NCI-H226 (cell line): ENCODE measurements at regions not wholly inside any gene's neighbourhood (a gene's known extent, or its start where the extent isn't known, plus 50 kb on each side); places are given as distances from the start of the nearest gene placed in this dataset.
A peak's percentile ranks its signal among the peaks of the same experiment; 100 is the strongest.

Experiments used
- DNase-seq: peaks from one replicate; pipeline ENCODE4 v3.0.0-alpha.2; 2015

DNA sequence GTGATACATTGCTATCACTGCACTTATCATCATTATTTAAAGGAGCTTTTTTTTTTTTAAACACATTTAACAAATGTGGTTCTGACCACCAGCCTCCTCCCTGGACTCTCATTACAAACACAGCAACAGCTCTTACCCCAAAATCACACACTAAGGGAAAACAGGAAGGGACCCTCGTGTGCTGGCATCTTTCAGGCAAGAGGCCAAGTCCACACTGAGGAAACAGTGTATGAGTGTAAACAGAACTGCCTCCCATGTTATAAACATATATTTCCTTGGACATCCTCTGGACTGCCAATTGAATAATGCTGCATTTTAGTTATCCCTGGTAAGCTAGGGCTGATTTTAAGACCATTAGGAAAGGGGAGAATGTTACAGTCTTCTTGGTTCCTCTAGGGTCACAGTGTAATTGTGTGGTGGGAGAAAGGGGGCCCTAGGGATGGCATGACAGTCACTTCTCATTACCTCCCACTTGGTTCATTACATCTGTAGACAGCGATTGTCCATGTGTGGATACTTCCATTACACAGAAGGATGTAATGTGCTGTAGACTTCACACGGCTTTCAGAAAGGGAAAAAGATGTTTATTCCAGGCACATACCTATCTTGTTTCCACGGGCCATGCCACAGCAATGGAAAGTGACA lies 244.6 kb upstream of the TET2 start:
- no peak for DNase-seq

DNA sequence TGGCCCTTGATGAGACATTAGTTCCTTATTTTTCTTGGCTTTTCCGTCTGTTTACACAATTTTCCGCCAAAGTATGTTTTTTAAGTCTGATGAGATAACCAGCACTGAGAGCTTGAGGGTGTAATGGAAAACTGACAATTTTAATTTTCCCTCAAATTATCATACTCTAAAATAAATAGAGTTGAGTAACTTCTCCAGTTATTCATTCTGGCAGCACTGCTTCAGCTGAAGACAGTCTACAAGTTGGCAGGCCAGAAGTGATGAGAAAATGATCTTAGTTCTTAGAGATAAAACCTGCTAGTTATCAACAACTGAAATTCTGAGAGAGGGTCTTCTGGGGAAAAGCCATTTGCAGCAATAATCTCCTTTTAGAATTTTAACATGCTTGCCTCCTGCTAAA lies 241.6 kb upstream of the TET2 start:
- no peak for DNase-seq

DNA sequence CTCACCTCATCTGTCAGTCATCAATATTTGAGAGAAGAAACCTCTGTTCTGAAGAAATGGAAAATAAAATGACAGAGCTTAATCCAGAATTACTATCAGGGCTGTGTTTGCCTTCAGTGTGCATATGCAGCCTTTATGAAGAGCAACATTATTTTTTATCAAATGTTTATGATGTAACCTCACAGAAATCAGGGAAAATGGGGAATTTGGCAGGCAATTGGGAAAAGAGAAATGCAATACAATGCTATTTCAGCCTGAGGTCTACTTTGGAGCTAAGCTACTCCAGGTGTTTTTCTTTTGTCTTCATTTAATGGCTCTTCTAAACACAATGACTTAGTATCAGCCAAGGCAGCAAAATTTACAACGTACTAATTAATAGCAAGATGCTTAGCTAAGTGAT lies 241.1 kb upstream of the TET2 start:
- DNase-seq = no peak

DNA sequence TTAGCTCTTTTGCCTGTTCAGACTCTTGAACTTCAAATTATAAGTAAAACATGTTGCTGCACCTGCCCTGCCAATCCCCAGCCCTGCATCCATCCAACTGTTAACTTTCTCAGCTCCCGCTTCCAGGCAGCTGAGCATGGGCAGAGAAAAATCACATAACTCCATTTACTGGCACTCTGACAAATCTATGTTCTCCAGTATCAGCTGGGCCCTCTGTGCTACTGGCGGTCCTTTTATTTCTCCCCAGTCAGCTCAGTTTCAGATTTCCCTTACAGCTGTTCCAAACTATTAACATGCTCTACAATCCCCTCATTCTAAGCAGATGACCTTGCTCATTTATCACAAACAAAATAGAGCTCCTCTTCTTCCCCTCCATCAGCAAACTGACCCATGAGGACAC lies 240.4 kb upstream of the TET2 start:
- no peak for DNase-seq

DNA sequence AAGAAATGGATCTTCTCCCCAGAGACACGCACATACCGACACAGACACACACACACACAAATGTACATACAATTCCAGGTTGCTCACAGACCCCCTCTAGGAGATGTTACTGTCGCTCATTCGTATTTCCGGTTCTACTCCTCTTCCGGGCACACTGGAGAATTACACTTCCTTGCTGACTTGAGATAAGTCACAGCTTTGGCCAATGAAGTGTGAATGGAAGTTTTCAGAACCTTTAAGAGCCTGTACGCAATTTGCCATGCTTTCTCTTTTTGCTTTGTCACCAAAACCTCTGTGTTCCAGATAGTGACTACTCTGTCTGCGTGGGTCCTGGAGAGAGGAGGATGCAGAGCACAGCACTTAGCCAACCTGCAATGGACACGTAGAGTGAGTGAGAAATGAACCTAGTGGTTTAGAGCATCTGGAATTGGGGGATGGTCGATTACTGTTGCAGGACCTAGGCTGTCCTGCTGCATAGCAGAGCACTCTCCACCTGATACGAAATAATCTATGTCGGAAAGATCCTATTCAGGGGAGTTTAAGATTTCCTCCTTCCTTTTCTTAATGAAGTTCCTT lies 239.5 kb upstream of the TET2 start:
- DNase-seq = no peak

DNA sequence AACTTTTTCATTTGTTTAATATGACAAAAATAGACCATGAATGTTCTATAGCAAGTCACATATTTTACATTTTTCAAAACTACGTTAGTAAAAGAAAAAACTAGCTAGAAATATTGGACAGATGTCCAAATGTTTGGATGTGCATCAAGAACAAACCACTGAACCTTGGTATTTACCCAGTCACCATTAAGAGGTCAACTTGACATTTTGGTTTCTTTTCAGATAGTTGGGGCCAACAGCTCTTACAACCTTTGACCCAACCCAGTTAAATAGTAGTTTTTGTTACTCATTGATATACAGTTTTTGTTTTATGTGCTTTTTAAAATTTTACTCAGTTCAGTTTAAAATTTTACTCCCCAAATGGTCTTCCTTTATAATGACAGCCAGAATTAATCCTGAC lies 238.7 kb upstream of the TET2 start:
- DNase-seq = no peak

DNA sequence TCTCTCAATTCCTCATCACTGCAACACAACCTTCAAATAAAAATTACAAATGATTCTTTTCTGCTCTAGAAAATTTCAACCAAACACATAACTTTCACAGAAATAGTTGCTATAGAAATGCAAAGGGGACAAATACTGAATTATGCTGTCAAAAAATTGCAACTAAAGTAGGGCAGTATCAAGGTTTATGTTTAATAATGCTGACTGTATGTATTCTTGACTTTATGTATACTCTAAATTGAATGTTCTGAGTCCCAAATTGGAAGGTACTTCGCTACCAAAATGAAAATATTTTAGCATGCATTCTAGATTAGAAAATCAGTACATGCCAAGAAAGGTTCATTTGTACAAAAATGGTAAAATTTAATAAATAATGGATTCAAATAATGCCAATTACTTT lies 237.3 kb upstream of the TET2 start:
- DNase-seq = no peak

DNA sequence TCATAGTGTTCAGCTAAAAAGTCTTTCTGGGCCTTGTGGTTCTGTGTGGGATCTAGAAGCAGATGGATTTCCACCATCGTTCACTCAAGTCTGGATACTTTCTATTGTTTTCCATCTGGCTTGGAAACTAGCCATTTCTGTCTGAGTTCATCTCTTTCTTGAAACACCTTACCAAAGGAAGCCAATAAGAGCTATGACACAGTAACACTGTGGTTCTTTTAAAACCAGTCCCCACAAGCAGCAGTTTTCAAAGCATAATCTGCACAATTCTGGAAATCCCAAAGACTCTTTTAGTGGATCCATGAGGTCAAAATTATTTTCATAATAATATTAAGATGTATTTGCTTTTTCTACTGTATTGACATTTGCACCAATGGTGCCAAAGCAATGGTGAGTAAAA lies 234.2 kb upstream of the TET2 start:
- no peak for DNase-seq

DNA sequence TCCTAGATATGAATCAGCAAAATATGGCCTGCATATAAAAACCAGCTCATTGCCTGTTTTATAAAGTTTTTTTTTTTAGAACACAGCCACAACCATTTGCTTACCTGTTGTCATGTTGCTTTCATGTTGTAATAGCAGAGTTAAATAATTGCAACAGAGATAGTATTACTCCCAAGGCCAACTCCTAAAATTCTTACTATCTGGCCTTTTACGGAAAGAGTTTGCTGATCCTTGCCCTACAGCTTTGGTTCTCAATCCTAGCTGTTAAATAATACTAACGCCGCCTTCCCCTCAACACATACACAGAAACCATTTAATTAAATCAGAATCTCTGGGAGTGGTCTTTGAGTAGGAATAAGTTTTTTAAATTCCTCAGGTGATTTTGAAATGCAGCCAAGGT lies 231.3 kb upstream of the TET2 start:
- DNase-seq = no peak

DNA sequence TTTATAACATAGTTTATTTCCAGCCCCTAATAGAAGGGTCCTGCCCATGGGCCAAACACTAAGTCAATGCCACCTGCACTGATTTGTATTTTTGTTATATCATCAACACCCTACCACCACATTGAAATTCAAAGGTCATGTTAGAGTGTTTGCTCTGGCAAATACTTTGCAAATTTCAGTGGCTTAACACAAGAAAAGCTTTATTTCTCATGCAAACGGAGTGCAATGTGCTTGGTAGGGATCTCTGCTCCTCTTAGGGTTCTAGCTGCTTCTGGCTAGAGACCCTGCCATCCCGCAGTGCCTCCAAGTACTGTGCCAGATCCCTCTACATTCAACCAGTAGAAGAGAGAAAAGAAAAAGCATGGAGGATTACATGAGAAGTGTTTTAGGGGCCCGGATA lies 230.8 kb upstream of the TET2 start:
- no peak for DNase-seq

DNA sequence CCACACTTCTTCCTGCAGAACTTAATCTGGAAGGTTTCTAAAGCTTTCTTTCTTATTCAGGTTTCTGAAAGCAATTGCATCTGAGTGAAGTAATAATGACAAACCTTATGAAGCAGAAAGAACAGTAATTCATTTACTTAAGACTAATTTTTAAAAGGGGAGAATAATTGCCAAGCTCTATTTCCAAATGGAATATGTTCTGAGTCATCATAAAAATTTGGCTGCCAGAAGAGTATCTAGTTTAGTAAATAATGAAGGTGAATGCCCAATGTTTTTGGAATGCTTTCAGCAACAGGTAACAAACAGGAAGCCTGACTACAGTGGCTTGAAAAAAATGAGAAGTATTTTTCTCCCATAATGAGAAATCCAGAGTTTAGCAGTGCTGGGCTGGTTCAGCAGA lies 227.3 kb upstream of the TET2 start:
- DNase-seq = no peak

DNA sequence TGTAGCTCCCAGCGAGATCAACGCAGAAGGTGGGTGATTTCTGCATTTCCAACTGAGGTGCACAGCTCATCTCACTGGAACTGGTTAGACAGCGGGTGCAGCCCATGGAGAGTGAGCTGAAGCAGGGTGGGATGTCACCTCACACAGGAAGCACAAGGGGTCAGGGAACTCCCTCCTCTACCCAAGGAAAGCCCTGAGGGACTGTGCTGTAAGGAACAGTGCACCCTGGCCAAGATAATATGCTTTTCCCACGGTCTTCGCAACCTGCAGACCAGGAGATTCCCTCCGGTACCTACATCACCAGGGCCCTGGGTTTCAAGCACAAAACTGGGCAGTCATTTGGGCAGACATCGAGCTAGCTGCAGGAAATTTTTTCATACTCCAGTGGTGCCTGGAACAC lies 216.4 kb upstream of the TET2 start:
- DNase-seq = no peak

DNA sequence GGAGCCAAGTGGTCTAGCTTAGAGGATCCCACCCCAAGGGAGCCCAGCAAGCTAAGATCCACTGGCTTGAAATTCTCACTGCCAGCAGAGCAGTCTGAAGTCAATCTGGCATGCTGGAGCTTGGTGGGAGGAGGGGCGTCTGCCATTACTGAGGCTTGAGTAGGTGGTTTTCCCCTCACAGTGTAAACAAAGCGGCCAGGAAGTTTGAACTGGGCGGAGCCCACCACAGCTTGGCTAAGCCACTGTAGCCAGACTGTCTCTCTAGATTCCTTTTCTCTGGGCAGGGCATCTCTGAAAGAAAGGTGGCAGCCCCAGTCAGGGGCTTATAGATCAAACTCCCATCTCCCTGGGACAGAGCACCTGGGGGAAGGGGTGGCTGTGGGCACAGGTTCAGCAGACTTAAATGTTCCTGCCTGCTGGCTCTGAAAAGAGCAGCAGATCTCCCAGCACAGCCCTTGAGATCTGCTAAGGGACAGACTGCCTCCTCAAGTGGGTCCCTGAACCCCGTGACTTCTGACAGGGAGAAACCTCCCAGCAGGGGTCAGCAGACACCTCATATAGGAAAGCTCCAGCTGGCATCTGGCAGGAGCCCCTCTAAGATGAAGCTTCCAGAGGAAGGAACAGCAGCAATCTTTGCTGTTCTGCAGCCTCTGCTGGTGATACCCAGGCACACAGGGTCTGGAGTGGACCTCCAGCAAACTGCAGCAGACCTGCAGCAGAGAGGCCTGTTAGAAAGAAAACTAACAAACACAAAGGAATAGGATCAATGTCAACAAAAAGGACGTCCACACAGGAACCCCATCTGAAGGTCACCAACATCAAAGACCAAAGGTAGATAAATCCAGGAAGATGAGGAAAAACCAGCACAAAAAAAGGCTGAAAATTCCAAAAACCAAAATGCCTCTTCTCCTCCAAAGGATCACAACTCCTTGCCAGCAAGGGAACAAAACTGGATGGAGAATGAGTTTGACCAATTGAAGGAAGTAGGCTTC lies 215.6 kb upstream of the TET2 start:
- DNase-seq = peak; percentile 17

DNA sequence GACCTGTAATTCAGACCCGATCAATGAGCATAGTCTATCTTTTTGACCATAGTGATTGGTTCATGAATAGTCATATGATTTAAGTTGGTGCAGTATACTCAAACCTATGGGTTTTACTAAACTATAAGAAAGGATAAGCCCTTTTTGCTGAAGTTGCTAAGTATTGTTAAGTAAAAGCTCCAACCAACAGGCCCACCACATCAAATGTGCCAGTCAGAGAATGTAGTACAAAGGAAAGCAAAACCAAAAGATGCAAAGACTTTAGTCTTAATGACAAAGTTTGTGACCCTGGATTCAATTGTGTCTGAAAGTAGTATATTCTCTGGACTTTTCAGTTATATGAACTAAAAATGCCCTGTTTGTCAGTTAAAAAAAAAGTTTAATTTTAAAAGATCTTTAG lies 208.1 kb upstream of the TET2 start:
- no peak for DNase-seq

DNA sequence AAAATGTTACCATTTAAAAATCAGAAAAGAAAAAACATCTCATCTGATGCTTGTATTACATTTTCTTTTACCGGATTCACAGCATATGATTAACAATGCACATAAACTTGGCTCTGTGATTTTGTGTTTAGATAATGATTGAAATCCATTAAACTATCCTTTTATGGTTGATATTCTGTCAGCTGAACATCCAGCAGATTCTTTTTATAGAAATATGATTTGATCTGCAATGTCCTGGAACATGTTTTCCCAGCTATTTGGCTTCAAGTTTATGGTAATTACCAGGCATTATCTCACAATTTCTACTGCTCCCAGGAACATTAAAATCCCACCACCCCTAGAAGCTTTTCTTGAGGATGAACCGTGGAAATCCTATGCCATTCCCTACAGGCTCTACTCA lies 205.7 kb upstream of the TET2 start:
- DNase-seq = no peak

DNA sequence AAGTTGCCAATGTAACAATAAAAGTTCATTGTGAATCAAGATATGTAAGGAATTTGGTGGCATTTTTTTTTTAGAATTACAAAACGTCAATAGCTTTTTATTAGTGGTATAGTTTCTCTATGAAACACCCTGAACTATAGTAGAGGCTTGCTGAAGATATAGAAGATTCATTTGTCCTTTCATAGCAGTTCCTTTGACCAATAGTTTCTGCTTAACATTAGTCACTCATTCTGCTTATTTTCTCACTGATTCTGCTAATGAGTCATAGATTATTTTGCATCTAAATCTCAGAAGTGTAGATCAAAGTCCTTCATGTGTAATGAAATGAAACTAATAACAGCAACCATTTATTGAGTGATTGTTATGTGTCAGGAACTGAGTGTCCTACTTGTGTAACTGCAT lies 205.0 kb upstream of the TET2 start:
- DNase-seq = no peak

DNA sequence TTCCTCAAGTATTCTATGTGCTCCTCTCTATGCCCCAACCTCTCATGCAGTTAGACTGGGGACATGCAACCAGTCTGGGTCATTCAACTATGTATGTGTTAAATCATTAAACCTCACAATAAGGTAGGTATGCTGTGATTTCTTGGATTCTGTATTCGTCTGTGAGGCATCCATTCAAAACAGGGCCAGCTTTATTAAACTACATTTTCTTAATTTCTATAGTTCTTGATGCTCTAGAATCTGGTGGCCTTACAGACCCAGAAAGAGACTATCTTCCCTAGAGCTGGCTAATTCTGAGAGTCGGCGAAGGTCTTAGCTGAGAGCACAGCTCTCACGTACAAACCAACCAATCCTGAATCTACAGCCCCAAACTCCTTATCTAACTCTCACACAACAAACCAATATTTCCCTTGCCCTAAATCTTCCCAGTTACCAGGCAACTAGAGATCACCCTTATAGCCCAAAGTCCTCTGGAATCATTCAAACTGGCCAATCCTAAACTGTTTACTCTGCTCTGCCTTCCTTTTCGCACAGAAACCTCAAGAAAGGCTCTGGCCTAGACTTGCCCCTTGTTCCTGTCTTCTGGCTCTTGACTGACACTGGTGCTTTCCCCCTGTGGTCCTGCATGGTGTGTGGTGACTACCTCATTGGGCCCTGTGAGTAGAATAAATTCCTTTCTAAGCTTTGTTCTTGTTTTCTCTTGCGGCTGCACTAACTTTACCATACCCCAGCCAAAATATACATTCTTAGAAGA lies 203.5 kb upstream of the TET2 start:
- DNase-seq = no peak

DNA sequence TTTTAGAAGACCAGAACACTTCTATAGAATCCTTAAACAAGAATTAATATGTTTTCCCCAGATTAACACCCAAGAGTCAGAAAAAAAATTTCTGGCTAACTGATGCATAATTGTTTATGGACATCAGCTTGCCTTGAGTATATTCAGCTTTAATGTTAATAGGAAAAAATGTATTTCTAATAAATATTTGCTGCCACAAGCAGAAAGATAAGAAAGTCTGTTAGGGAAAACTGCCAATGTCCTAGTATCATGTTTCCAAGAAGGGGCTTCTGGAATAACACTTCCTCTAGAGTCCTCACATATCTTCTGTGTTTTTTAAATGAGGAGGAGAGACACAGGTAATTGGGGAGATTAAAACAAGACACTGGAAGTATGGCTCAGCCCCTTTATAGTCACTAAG lies 202.1 kb upstream of the TET2 start:
- DNase-seq = no peak

DNA sequence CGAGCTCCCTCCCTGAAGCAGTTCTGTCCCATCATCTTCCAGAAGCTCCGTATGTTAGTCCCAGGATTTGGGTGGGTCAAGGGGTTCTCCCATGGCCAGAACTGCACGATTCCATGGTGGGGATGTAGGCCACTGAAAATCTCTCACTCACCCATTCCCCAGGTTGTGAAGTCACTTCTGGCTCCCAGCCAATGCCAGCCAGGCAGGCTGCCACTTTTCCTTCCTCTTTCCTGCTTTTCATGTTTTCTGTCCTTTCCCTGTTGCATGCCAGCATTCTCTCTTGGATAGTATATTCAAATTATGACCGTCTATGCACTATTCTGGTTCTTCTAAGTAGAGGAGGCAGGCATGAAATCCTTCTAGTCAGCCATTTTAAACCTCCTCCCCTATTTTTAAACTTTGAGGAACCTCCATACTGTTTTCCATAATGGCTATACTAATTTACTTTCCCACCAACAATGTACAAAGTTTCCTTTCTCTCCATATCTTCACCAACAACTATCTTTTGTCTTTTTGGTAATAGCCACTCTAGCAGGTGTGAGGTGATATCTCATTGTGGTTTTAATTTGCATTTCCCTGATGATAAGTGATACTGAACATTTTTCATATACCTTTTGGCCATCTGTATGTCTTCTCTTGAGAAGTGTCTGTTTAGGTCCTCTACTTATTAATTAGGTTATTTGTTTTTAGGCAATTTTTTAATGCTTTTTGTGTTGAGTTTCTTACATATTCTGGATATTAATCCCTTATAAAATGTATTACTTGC lies 182.1 kb upstream of the TET2 start:
- no peak for DNase-seq

DNA sequence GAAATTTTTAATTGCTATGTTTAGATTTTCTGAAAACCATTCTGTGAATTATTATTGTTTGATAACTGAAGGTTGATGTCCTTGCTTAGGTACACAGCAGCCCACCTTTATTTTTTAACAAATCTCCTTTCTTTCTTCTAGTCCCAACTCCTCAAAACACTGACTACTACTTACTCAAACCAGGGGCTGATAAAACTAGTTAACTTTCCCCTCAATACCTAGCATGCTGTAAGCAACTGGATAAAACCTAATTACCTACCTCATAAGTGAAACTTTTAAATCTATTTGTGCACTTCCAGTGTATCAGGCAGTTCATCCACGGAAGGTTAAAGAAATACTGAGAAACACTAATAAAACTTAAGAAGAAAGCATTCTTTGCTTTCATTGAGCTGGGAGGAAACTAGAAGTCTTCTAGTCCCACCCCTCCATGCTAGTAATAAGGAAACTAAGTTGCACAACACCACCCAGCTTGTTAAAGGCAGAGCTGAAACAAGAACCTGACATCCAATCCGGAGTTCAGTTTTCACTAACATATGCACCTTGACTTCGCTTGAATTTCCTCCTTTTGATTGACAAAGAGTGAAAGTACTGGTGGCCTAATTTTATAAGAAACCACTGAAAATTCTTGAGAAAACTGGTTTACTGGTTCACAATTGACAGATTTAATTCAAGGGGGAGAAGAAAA lies 180.2 kb upstream of the TET2 start:
- DNase-seq = no peak

DNA sequence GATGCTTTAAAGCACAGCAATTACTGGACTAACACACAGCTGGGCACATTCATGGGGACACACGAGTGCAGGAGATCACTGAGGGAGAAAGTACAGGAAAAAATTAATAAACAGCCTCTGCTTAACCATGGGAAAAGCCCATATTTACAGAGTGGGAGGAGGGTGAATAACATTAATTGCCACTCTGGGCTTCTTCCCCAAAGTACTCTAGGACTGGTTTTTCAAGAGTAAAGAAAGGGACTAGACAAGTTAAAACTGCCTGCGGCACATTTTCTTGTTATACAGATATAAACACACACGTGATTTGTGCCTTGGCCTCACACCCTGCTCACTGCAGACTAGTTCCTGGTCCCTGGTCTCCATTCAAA lies 179.7 kb upstream of the TET2 start:
- DNase-seq = no peak
